ENCODE measurements at regions not wholly inside any gene's neighbourhood (a gene's known extent, or its start where the extent isn't known, plus 50 kb on each side); places are given as distances from the start of the nearest gene placed in this dataset.

GRCh38 chr16:16782153-16782552, 403.2 kb downstream of the NPIPA7 start:
- Histone ChIP-seq H3K9me3 (ENCODE audit: control insufficient read depth, low read length) (no peaks in the 10 kb centered on the region), H3K4me1 (ENCODE audit: control insufficient read depth, insufficient read depth, low read length) (no peaks in the 10 kb centered on the region), H3K4me3 (ENCODE audit: insufficient read depth, low read depth, low read length) (no peak overlapping the region), H3K36me3 (ENCODE audit: control insufficient read depth, insufficient read depth, low read length) (no peaks in the 10 kb centered on the region), H3K27me3 (ENCODE audit: control insufficient read depth, insufficient read depth, low read length, poor library complexity, severe bottlenecking) (no peaks in the 10 kb centered on the region), H3K27ac (ENCODE audit: insufficient read depth, low read depth, low read length, poor library complexity, severe bottlenecking) (no peak overlapping the region)
- 88 to 94% methylated on average over 4 of the region's 4 CpGs for WGBS, 2 experiments

GRCh38 chr16:16788004-16788403, 409.1 kb downstream of the NPIPA7 start:
- WGBS, 2 experiments = 48 to 67% methylated on average over 2 of the region's 2 CpGs

GRCh38 chr16:16790597-16790996, 411.7 kb downstream of the NPIPA7 start:
- H3K9me3 ChIP-seq (ENCODE audit: control insufficient read depth, low read length) = peaks cover 3% of the 10 kb centered on the region
- H3K36me3 ChIP-seq (ENCODE audit: control insufficient read depth, insufficient read depth, low read length) = no peaks in the 10 kb centered on the region
- no peak overlapping the region for H3K4me3 ChIP-seq (ENCODE audit: insufficient read depth, low read depth, low read length)
- no peak overlapping the region for H3K27ac ChIP-seq (ENCODE audit: insufficient read depth, low read depth, low read length, poor library complexity, severe bottlenecking)
- H3K4me1 ChIP-seq (ENCODE audit: control insufficient read depth, insufficient read depth, low read length) = no peaks in the 10 kb centered on the region
- H3K27me3 ChIP-seq (ENCODE audit: control insufficient read depth, insufficient read depth, low read length, poor library complexity, severe bottlenecking) = no peaks in the 10 kb centered on the region

More at GRCh38 chr16:16788004-16788403, 409.1 kb downstream of the NPIPA7 start:
- no peak overlapping the region for H3K27ac ChIP-seq (ENCODE audit: insufficient read depth, low read depth, low read length, poor library complexity, severe bottlenecking)
- peaks cover 3% of the 10 kb centered on the region for H3K9me3 ChIP-seq (ENCODE audit: control insufficient read depth, low read length)
- no peaks in the 10 kb centered on the region for H3K36me3 ChIP-seq (ENCODE audit: control insufficient read depth, insufficient read depth, low read length)
- H3K4me3 ChIP-seq (ENCODE audit: insufficient read depth, low read depth, low read length) = no peak overlapping the region
- no peaks in the 10 kb centered on the region for H3K27me3 ChIP-seq (ENCODE audit: control insufficient read depth, insufficient read depth, low read length, poor library complexity, severe bottlenecking)
- no peaks in the 10 kb centered on the region for H3K4me1 ChIP-seq (ENCODE audit: control insufficient read depth, insufficient read depth, low read length)

- no peaks in the 10 kb centered on the region for H3K27me3 ChIP-seq (ENCODE audit: control insufficient read depth, insufficient read depth, low read length, poor library complexity, severe bottlenecking)
- H3K4me1 ChIP-seq (ENCODE audit: control insufficient read depth, insufficient read depth, low read length) = no peaks in the 10 kb centered on the region
- peaks cover 3% of the 10 kb centered on the region for H3K9me3 ChIP-seq (ENCODE audit: control insufficient read depth, low read length)
- H3K4me3 ChIP-seq (ENCODE audit: insufficient read depth, low read depth, low read length) = no peak overlapping the region
- H3K27ac ChIP-seq (ENCODE audit: insufficient read depth, low read depth, low read length, poor library complexity, severe bottlenecking) = no peak overlapping the region
- WGBS, 2 experiments = 80% methylated on average over 1 of the region's 1 CpG; no CpG with 5 or more reads in 1 of the 2 experiments
- no peaks in the 10 kb centered on the region for H3K36me3 ChIP-seq (ENCODE audit: control insufficient read depth, insufficient read depth, low read length)
These were observed 412.1 kb downstream of the NPIPA7 start for GRCh38 chr16:16791051-16791450.

GRCh38 chr16:16797239-16797638, 418.3 kb downstream of the NPIPA7 start:
- WGBS, 2 experiments = 50 to 67% methylated on average over 1 of the region's 2 CpGs
- no peaks in the 10 kb centered on the region for H3K27me3 ChIP-seq (ENCODE audit: control insufficient read depth, insufficient read depth, low read length, poor library complexity, severe bottlenecking)
- H3K9me3 ChIP-seq (ENCODE audit: control insufficient read depth, low read length) = no peaks in the 10 kb centered on the region
- H3K36me3 ChIP-seq (ENCODE audit: control insufficient read depth, insufficient read depth, low read length) = no peaks in the 10 kb centered on the region
- no peaks in the 10 kb centered on the region for H3K4me1 ChIP-seq (ENCODE audit: control insufficient read depth, insufficient read depth, low read length)
- no peak overlapping the region for H3K27ac ChIP-seq (ENCODE audit: insufficient read depth, low read depth, low read length, poor library complexity, severe bottlenecking)
- H3K4me3 ChIP-seq (ENCODE audit: insufficient read depth, low read depth, low read length) = no peak overlapping the region

GRCh38 chr16:16798504-16798903, 419.6 kb downstream of the NPIPA7 start:
- H3K9me3 ChIP-seq (ENCODE audit: control insufficient read depth, low read length) = no peaks in the 10 kb centered on the region
- H3K4me3 ChIP-seq (ENCODE audit: insufficient read depth, low read depth, low read length) = no peak overlapping the region
- no peak overlapping the region for H3K27ac ChIP-seq (ENCODE audit: insufficient read depth, low read depth, low read length, poor library complexity, severe bottlenecking)
- H3K27me3 ChIP-seq (ENCODE audit: control insufficient read depth, insufficient read depth, low read length, poor library complexity, severe bottlenecking) = no peaks in the 10 kb centered on the region
- H3K4me1 ChIP-seq (ENCODE audit: control insufficient read depth, insufficient read depth, low read length) = no peaks in the 10 kb centered on the region
- H3K36me3 ChIP-seq (ENCODE audit: control insufficient read depth, insufficient read depth, low read length) = no peaks in the 10 kb centered on the region

- no peak overlapping the region for H3K4me3 ChIP-seq (ENCODE audit: insufficient read depth, low read depth, low read length)
- no peaks in the 10 kb centered on the region for H3K4me1 ChIP-seq (ENCODE audit: control insufficient read depth, insufficient read depth, low read length)
- no peaks in the 10 kb centered on the region for H3K27me3 ChIP-seq (ENCODE audit: control insufficient read depth, insufficient read depth, low read length, poor library complexity, severe bottlenecking)
- no peaks in the 10 kb centered on the region for H3K36me3 ChIP-seq (ENCODE audit: control insufficient read depth, insufficient read depth, low read length)
- no peaks in the 10 kb centered on the region for H3K9me3 ChIP-seq (ENCODE audit: control insufficient read depth, low read length)
- H3K27ac ChIP-seq (ENCODE audit: insufficient read depth, low read depth, low read length, poor library complexity, severe bottlenecking) = no peak overlapping the region
- 90 to 91% methylated on average over 4 of the region's 4 CpGs for WGBS, 2 experiments
These were observed 426.9 kb downstream of the NPIPA7 start for GRCh38 chr16:16805809-16806208.

GRCh38 chr16:16815641-16816040, 436.7 kb downstream of the NPIPA7 start:
- Histone ChIP-seq H3K9me3 (ENCODE audit: control insufficient read depth, low read length) (no peaks in the 10 kb centered on the region), H3K4me3 (ENCODE audit: insufficient read depth, low read depth, low read length) (no peak overlapping the region), H3K4me1 (ENCODE audit: control insufficient read depth, insufficient read depth, low read length) (no peaks in the 10 kb centered on the region), H3K27ac (ENCODE audit: insufficient read depth, low read depth, low read length, poor library complexity, severe bottlenecking) (no peak overlapping the region), H3K27me3 (ENCODE audit: control insufficient read depth, insufficient read depth, low read length, poor library complexity, severe bottlenecking) (no peaks in the 10 kb centered on the region), H3K36me3 (ENCODE audit: control insufficient read depth, insufficient read depth, low read length) (no peaks in the 10 kb centered on the region)
- WGBS, 2 experiments = 95 to 96% methylated on average over 2 of the region's 2 CpGs

GRCh38 chr16:16817196-16817595, 438.3 kb downstream of the NPIPA7 start:
- WGBS, 2 experiments = 86 to 95% methylated on average over 1 to 2 of the region's 2 CpGs
- Histone ChIP-seq H3K27me3 (ENCODE audit: control insufficient read depth, insufficient read depth, low read length, poor library complexity, severe bottlenecking) (no peaks in the 10 kb centered on the region), H3K27ac (ENCODE audit: insufficient read depth, low read depth, low read length, poor library complexity, severe bottlenecking) (no peak overlapping the region), H3K4me3 (ENCODE audit: insufficient read depth, low read depth, low read length) (no peak overlapping the region), H3K9me3 (ENCODE audit: control insufficient read depth, low read length) (no peaks in the 10 kb centered on the region), H3K36me3 (ENCODE audit: control insufficient read depth, insufficient read depth, low read length) (no peaks in the 10 kb centered on the region), H3K4me1 (ENCODE audit: control insufficient read depth, insufficient read depth, low read length) (no peaks in the 10 kb centered on the region)

GRCh38 chr16:16821261-16821660, 442.3 kb downstream of the NPIPA7 start:
- no peaks in the 10 kb centered on the region for H3K36me3 ChIP-seq (ENCODE audit: control insufficient read depth, insufficient read depth, low read length)
- no peaks in the 10 kb centered on the region for H3K27me3 ChIP-seq (ENCODE audit: control insufficient read depth, insufficient read depth, low read length, poor library complexity, severe bottlenecking)
- H3K4me1 ChIP-seq (ENCODE audit: control insufficient read depth, insufficient read depth, low read length) = no peaks in the 10 kb centered on the region
- no peaks in the 10 kb centered on the region for H3K9me3 ChIP-seq (ENCODE audit: control insufficient read depth, low read length)
- H3K4me3 ChIP-seq (ENCODE audit: insufficient read depth, low read depth, low read length) = no peak overlapping the region
- no peak overlapping the region for H3K27ac ChIP-seq (ENCODE audit: insufficient read depth, low read depth, low read length, poor library complexity, severe bottlenecking)

GRCh38 chr16:16828913-16829398, 450.0 kb downstream of the NPIPA7 start:
- no peak overlapping the region for H3K4me3 ChIP-seq (ENCODE audit: insufficient read depth, low read depth, low read length)
- no peaks in the 10 kb centered on the region for H3K27me3 ChIP-seq (ENCODE audit: control insufficient read depth, insufficient read depth, low read length, poor library complexity, severe bottlenecking)
- no peaks in the 10 kb centered on the region for H3K36me3 ChIP-seq (ENCODE audit: control insufficient read depth, insufficient read depth, low read length)
- H3K9me3 ChIP-seq (ENCODE audit: control insufficient read depth, low read length) = no peaks in the 10 kb centered on the region
- H3K4me1 ChIP-seq (ENCODE audit: control insufficient read depth, insufficient read depth, low read length) = no peaks in the 10 kb centered on the region
- no peak overlapping the region for H3K27ac ChIP-seq (ENCODE audit: insufficient read depth, low read depth, low read length, poor library complexity, severe bottlenecking)
- WGBS, 2 experiments = 52 to 53% methylated on average over 6 of the region's 6 CpGs

All from ectodermal cell (in vitro differentiated cells).